ENCODE measurements at regions not wholly inside any gene's neighbourhood (a gene's known extent, or its start where the extent isn't known, plus 50 kb on each side); places are given as distances from the start of the nearest gene placed in this dataset.

- TF ChIP-seq CTCF (IDR thresholded peaks at IDR 0.05) (no peak), POLR2A (IDR thresholded peaks at IDR 0.05; ENCODE audit: low read depth) (no peak), POLR2AphosphoS5 (IDR thresholded peaks at IDR 0.05) (no peak), EP300 (IDR thresholded peaks at IDR 0.05) (no peak)
- H3K4me3 ChIP-seq: no peak overlapping the region
- no peak for DNase-seq (ENCODE audit: extremely low spot score)
- WGBS: 81% methylated on average over 2 of the region's 2 CpGs
- H3K27ac ChIP-seq (replicated peaks in 1 of 4): no peak overlapping the region
- intact Hi-C loops (cut with DNase I): no loop called here
- no peaks in the 10 kb centered on the region for H3K27me3 ChIP-seq
- H3K36me3 ChIP-seq: no peaks in the 10 kb centered on the region
- H3K9me3 ChIP-seq: no peaks in the 10 kb centered on the region
- no peaks in the 10 kb centered on the region for H3K4me1 ChIP-seq
Observed at GRCh38 chr7:96831446-96831845, 121.8 kb upstream of the SEM1 start.

GRCh38 chr7:96832092-96832662 lies 122.5 kb upstream of the SEM1 start:
- Histone ChIP-seq H3K27ac (replicated peaks in 1 of 4) (no peak overlapping the region), H3K27me3 (no peaks in the 10 kb centered on the region), H3K9me3 (no peaks in the 10 kb centered on the region), H3K4me3 (no peak overlapping the region), H3K36me3 (no peaks in the 10 kb centered on the region), H3K4me1 (no peaks in the 10 kb centered on the region)
- intact Hi-C loops (cut with DNase I): no loop called here
- 83% methylated on average over 1 of the region's 1 CpG for WGBS
- TF ChIP-seq POLR2AphosphoS5 (IDR thresholded peaks at IDR 0.05) (no peak), CTCF (IDR thresholded peaks at IDR 0.05) (no peak), EP300 (IDR thresholded peaks at IDR 0.05) (no peak), POLR2A (IDR thresholded peaks at IDR 0.05; ENCODE audit: low read depth) (no peak)
- DNase-seq (ENCODE audit: extremely low spot score): no peak

GRCh38 chr7:96833676-96834453 lies 124.2 kb upstream of the SEM1 start:
- no peak for DNase-seq (ENCODE audit: extremely low spot score)
- no peak overlapping the region for H3K27ac ChIP-seq (replicated peaks in 1 of 4)
- intact Hi-C loops (cut with DNase I): no loop called here
- no peaks in the 10 kb centered on the region for H3K4me1 ChIP-seq
- no peaks in the 10 kb centered on the region for H3K27me3 ChIP-seq
- no peaks in the 10 kb centered on the region for H3K9me3 ChIP-seq
- no peak for TF ChIP-seq POLR2A (IDR thresholded peaks at IDR 0.05; ENCODE audit: low read depth)
- no peak for TF ChIP-seq EP300 (IDR thresholded peaks at IDR 0.05)
- no peak for TF ChIP-seq POLR2AphosphoS5 (IDR thresholded peaks at IDR 0.05)
- H3K36me3 ChIP-seq: no peaks in the 10 kb centered on the region
- WGBS: 41% methylated on average over 8 of the region's 8 CpGs
- no peak overlapping the region for H3K4me3 ChIP-seq

GRCh38 chr7:96836456-96836855 lies 126.8 kb upstream of the SEM1 start:
- no peak for DNase-seq (ENCODE audit: extremely low spot score)
- no peak for TF ChIP-seq EP300 (IDR thresholded peaks at IDR 0.05)
- no peak for TF ChIP-seq POLR2AphosphoS5 (IDR thresholded peaks at IDR 0.05)
- no peak for TF ChIP-seq POLR2A (IDR thresholded peaks at IDR 0.05; ENCODE audit: low read depth)
- no peak for TF ChIP-seq CTCF (IDR thresholded peaks at IDR 0.05)
- 62% methylated on average over 3 of the region's 3 CpGs for WGBS
- Histone ChIP-seq H3K4me3 (no peak overlapping the region), H3K27me3 (no peaks in the 10 kb centered on the region), H3K36me3 (no peaks in the 10 kb centered on the region), H3K9me3 (no peaks in the 10 kb centered on the region), H3K4me1 (no peaks in the 10 kb centered on the region), H3K27ac (replicated peaks in 1 of 4) (no peak overlapping the region)
- intact Hi-C loops (cut with DNase I): no loop called here

GRCh38 chr7:96837593-96837992 lies 127.9 kb upstream of the SEM1 start:
- no peak for TF ChIP-seq EP300 (IDR thresholded peaks at IDR 0.05)
- no peak for TF ChIP-seq POLR2A (IDR thresholded peaks at IDR 0.05; ENCODE audit: low read depth)
- no peak for TF ChIP-seq CTCF (IDR thresholded peaks at IDR 0.05)
- TF ChIP-seq POLR2AphosphoS5 (IDR thresholded peaks at IDR 0.05): no peak
- Histone ChIP-seq H3K4me1 (no peaks in the 10 kb centered on the region), H3K9me3 (no peaks in the 10 kb centered on the region), H3K4me3 (no peak overlapping the region), H3K27me3 (no peaks in the 10 kb centered on the region), H3K36me3 (no peaks in the 10 kb centered on the region), H3K27ac (replicated peaks in 1 of 4) (no peak overlapping the region)
- WGBS: 56% methylated on average over 2 of the region's 2 CpGs
- intact Hi-C loops (cut with DNase I): no loop called here
- DNase-seq (ENCODE audit: extremely low spot score): no peak

Measured in esophagus muscularis mucosa (tissue), 4 donors.